ENCODE measurements at regions not wholly inside any gene's neighbourhood (a gene's known extent, or its start where the extent isn't known, plus 50 kb on each side); places are given as distances from the start of the nearest gene placed in this dataset.

GRCh38 chr3:174398761-174399160 is 460.4 kb upstream of the NAALADL2 start:
- no peak for TF ChIP-seq TCF12 (IDR thresholded peaks at IDR 0.05; ENCODE audit: low read depth, low read length)
- no peak for TF ChIP-seq CTCF (IDR thresholded peaks at IDR 0.05 in 2 of 3, conservative IDR thresholded peaks at IDR 0.05 in 1 of 3; ENCODE audit: control insufficient read depth in 2 of 3, extremely low read depth in 1 of 3, insufficient read depth in 1 of 3, low read depth in 3 of 3, low read length in 3 of 3)
